IMR-90 (cell line): ENCODE measurements at regions not wholly inside any gene's neighbourhood (a gene's known extent, or its start where the extent isn't known, plus 50 kb on each side); places are given as distances from the start of the nearest gene placed in this dataset.

ENCODE experiments used
- ATAC-seq: fragments of 200-7000 bp; cut with Tn5 transposase; 2 replicates; pipeline ENCODE4 v1.9.1; 2020; ENCODE audit warnings: low read depth, mild to moderate bottlenecking, moderate library complexity
- BruUV-seq: library from RNA; stranded (reverse); fragments of 400-500 nt; replicated peaks from 2 replicates; lab custom pipeline; 2021; lab: Mats Ljungman, UMichigan
- CTCF ChIA-PET: fragments of 300-600 bp; formaldehyde crosslinking; extraction: SDS; loops from one replicate; lab custom pipeline; 2021; ENCODE audit warnings: antibody characterized with exemption; lab: Yijun Ruan, JAX
- POLR2A ChIA-PET: fragments of 300-600 bp; sonication (Branson Sonifier 250); formaldehyde crosslinking; loops from one replicate; lab custom pipeline; 2022; ENCODE audit warnings: antibody characterized with exemption; ENCODE audit not compliant: unreplicated experiment; lab: Charles Lee
- DNase-seq: peaks from one replicate; pipeline ENCODE4 v3.0.0; 2013
- H2AFZ ChIP-seq: replicated peaks from 2 replicates; pipeline ENCODE3; 2013; ENCODE audit warnings: low read length, mild to moderate bottlenecking; ENCODE audit not compliant: poor library complexity
- H2AK5ac ChIP-seq: 2 replicates; pipeline ENCODE4 v1.6.1; 2013; ENCODE audit warnings: low read depth, low read length, inconsistent platforms
- H2AK9ac ChIP-seq: replicated peaks from 2 replicates; pipeline ENCODE3; 2013; ENCODE audit warnings: mild to moderate bottlenecking, low read depth, low read length, moderate library complexity; ENCODE audit not compliant: poor library complexity
- H2BK120ac ChIP-seq: 2 replicates; pipeline ENCODE4 v1.6.1; 2013; ENCODE audit warnings: low read depth, low read length, inconsistent platforms
- H2BK15ac ChIP-seq: 3 replicates; pipeline ENCODE4 v1.6.1; 2013; ENCODE audit warnings: low read depth, low read length, inconsistent platforms
- H2BK20ac ChIP-seq: 2 replicates; pipeline ENCODE4 v1.6.1; 2013; ENCODE audit warnings: low read depth, mild to moderate bottlenecking, inconsistent platforms, low read length, moderate library complexity
- H2BK5ac ChIP-seq: 2 replicates; pipeline ENCODE4 v1.6.1; 2013; ENCODE audit warnings: mild to moderate bottlenecking, low read depth, low read length, inconsistent platforms; ENCODE audit not compliant: poor library complexity, severe bottlenecking
- H3K14ac ChIP-seq: replicated peaks from 2 replicates; pipeline ENCODE4 v1.6.1; 2013; ENCODE audit warnings: low read depth, low read length, inconsistent platforms
- H3K18ac ChIP-seq: 2 replicates; pipeline ENCODE4 v1.6.1; 2013; ENCODE audit warnings: low read depth, low read length, control low read depth
- H3K23ac ChIP-seq: 2 replicates; pipeline ENCODE4 v1.6.1; 2013; ENCODE audit warnings: low read depth, low read length, inconsistent platforms
- H3K27ac ChIP-seq: 2 replicates; pipeline ENCODE4 v1.5.1; 2013; ENCODE audit warnings: mild to moderate bottlenecking, control low read depth, low read length; ENCODE audit not compliant: insufficient read depth
- H3K27me3 ChIP-seq: 2 replicates; pipeline ENCODE4 v1.6.1; 2013; ENCODE audit warnings: low read length; ENCODE audit not compliant: control insufficient read depth, insufficient read depth
- H3K36me3 ChIP-seq: 2 replicates; pipeline ENCODE4 v1.6.1; 2013; ENCODE audit warnings: low read length, mixed read lengths; ENCODE audit not compliant: control insufficient read depth, insufficient read depth
- H3K4ac ChIP-seq: 2 replicates; pipeline ENCODE4 v1.6.1; 2013; ENCODE audit warnings: low read depth, low read length, inconsistent platforms
- H3K4me1 ChIP-seq: 2 replicates; pipeline ENCODE4 v1.6.1; 2013; ENCODE audit warnings: low read length, mixed read lengths; ENCODE audit not compliant: control insufficient read depth, insufficient read depth
- H3K4me2 ChIP-seq: 2 replicates; pipeline ENCODE4 v1.6.1; 2013; ENCODE audit warnings: low read depth, mild to moderate bottlenecking, control low read depth, low read length, moderate library complexity
- H3K4me3 ChIP-seq: 2 replicates; pipeline ENCODE4 v1.5.1; 2013; ENCODE audit warnings: low read depth, mild to moderate bottlenecking, control low read depth, low read length, moderate library complexity; ENCODE audit not compliant: insufficient read depth
- H3K56ac ChIP-seq: 2 replicates; pipeline ENCODE4 v1.6.1; 2013; ENCODE audit warnings: low read length, inconsistent platforms; ENCODE audit not compliant: insufficient read depth; ENCODE audit errors: extremely low read depth
- H3K79me1 ChIP-seq, 2 experiments: 2 replicates each; pipeline ENCODE4 v1.6.1; 2013; ENCODE audit warnings: low read length in 2 of 2, inconsistent platforms in 1 of 2, low read depth in 1 of 2
- H3K9ac ChIP-seq: 2 replicates; pipeline ENCODE4 v1.6.1; 2013; ENCODE audit warnings: low read depth, low read length, control low read depth
- H3K9me1 ChIP-seq: 2 replicates; pipeline ENCODE4 v1.6.1; 2013; ENCODE audit warnings: low read length, inconsistent platforms; ENCODE audit not compliant: insufficient read depth
- H3K9me3 ChIP-seq: 2 replicates; pipeline ENCODE4 v1.6.1; 2013; ENCODE audit warnings: low read length; ENCODE audit not compliant: control insufficient read depth, insufficient read depth
- H4K20me1 ChIP-seq: 2 replicates; pipeline ENCODE4 v1.6.1; 2013; ENCODE audit warnings: low read length, inconsistent platforms; ENCODE audit not compliant: insufficient read depth
- H4K5ac ChIP-seq: 2 replicates; pipeline ENCODE4 v1.6.1; 2013; ENCODE audit warnings: mild to moderate bottlenecking, low read depth, low read length, control low read depth
- H4K8ac ChIP-seq, 2 experiments: 2 replicates each; pipeline ENCODE4 v1.6.1; 2013; ENCODE audit warnings: low read depth in 2 of 2, low read length in 2 of 2, control low read depth in 1 of 2, inconsistent platforms in 1 of 2
- H4K91ac ChIP-seq: 2 replicates; pipeline ENCODE4 v1.6.1; 2013; ENCODE audit warnings: low read depth, low read length, inconsistent platforms; ENCODE audit not compliant: insufficient read depth
- CHD1 ChIP-seq: IDR thresholded peaks from 2 replicates; pipeline ENCODE4 v1.6.1; 2012; ENCODE audit warnings: low read depth, low read length, improper control_type of control experiment
- CTCF ChIP-seq: conservative IDR thresholded peaks from 2 replicates; pipeline ENCODE4 v1.5.1; 2012; ENCODE audit warnings: mild to moderate bottlenecking, low read depth, low read length, improper control_type of control experiment
- NFE2L2 ChIP-seq: fragments of 150-350 bp; IDR thresholded peaks from 2 replicates; pipeline ENCODE4 v1.6.1; 2016; ENCODE audit warnings: low read depth, mild to moderate bottlenecking, low read length
- POLR2A ChIP-seq: IDR thresholded peaks from 2 replicates; pipeline ENCODE4 v1.6.1; 2012; ENCODE audit warnings: mild to moderate bottlenecking, low read depth, low read length
- RAD21 ChIP-seq: IDR thresholded peaks from 2 replicates; pipeline ENCODE4 v1.6.1; 2012; ENCODE audit warnings: low read length, improper control_type of control experiment
- RCOR1 ChIP-seq: IDR thresholded peaks from 2 replicates; pipeline ENCODE4 v1.6.1; 2012; ENCODE audit warnings: mild to moderate bottlenecking, low read length, improper control_type of control experiment; ENCODE audit not compliant: insufficient replicate concordance
- RFX5 ChIP-seq: IDR thresholded peaks from 2 replicates; pipeline ENCODE4 v1.8.0; 2012; ENCODE audit warnings: low read depth, mild to moderate bottlenecking, low read length, moderate library complexity
- whole genome bisulfite sequencing, 2 experiments: methylation state at CpG; one replicate each; pipeline versions ENCODE4 v1.1.5 to v1.1.7; 2013; ENCODE audit warnings: missing lambda C conversion rate in 2 of 2; ENCODE audit not compliant: insufficient read length in 1 of 2; ENCODE audit errors: extremely low coverage in 2 of 2; 5-methylcytosine and 5-hydroxymethylcytosine counted together
- dilution Hi-C: fragments of 300-500 bp; cut with HindIII; formaldehyde crosslinking; loops from one replicate; pipeline ENCODE4 v1.14.3; 2018; ENCODE audit warnings: low sequenced_read_pairs; ENCODE audit not compliant: unreplicated experiment
- in situ Hi-C: fragments of 300-500 bp; cut with MboI; formaldehyde crosslinking; loops from 3 replicates; pipeline ENCODE4 v1.14.3; 2019; ENCODE audit warnings: low sequenced_read_pairs, inconsistent platforms, mixed read lengths
- intact Hi-C: fragments of 100-400 bp; cut with micrococcal nuclease; formaldehyde crosslinking; loops from 2 replicates; pipeline ENCODE4 v1.10.0; 2022

- Histone ChIP-seq H3K56ac (no peak overlapping the region), H3K4me1 (no peaks in the 10 kb centered on the region), H2BK15ac (no peak overlapping the region), H2BK120ac (no peak overlapping the region), H3K36me3 (no peaks in the 10 kb centered on the region), H3K23ac (no peak overlapping the region), H2BK5ac (no peak overlapping the region), H3K4me2 (no peak overlapping the region), H3K18ac (no peak overlapping the region), H2BK20ac (no peak overlapping the region), H3K9me1 (no peaks in the 10 kb centered on the region), H3K9ac (no peak overlapping the region), H4K91ac (no peak overlapping the region), H4K8ac (no peak overlapping the region), H3K27me3 (no peaks in the 10 kb centered on the region), H3K14ac (no peak overlapping the region), H3K9me3 (no peaks in the 10 kb centered on the region), H3K4ac (no peak overlapping the region), H2AK5ac (no peak overlapping the region), H4K20me1 (no peaks in the 10 kb centered on the region), H3K27ac (no peak overlapping the region), H2AK9ac (no peak overlapping the region), H3K79me1 (no peaks in the 10 kb centered on the region), H2AFZ (no peak overlapping the region), H4K5ac (no peak overlapping the region), H3K4me3 (no peak overlapping the region)
- intact Hi-C loops: no loop called here
- DNase-seq (no peak), ATAC-seq (no peak)
- in situ Hi-C loops: no loop called here
- WGBS, 2 experiments: no CpG with 5 or more reads among the region's 4 CpGs
- ChIA-PET CTCF (interaction anchor here (1.1 kb wide), 1 partner anchor 13 kb away, joined by 5 read pairs; no protein-coding TSS in a partner anchor), POLR2A (no interaction called here)
- dilution Hi-C loops: no loop called here
- BruUV-seq: no TSS peak
- no peak for TF ChIP-seq CHD1
- no peak for TF ChIP-seq POLR2A
- no peak for TF ChIP-seq RAD21
- no peak for TF ChIP-seq CTCF
- no peak for TF ChIP-seq RCOR1
- TF ChIP-seq NFE2L2: no peak
- no peak for TF ChIP-seq RFX5
These were observed 160.5 kb upstream of the TNC start for GRCh38 chr9:115278326-115279035.
